K562 (cell line): ENCODE measurements at regions not wholly inside any gene's neighbourhood (a gene's known extent, or its start where the extent isn't known, plus 50 kb on each side); places are given as distances from the start of the nearest gene placed in this dataset.

Source experiments
- ATAC-seq: fragments of 200-7000 bp; cut with Tn5 transposase; 3 replicates; pipeline ENCODE4 v1.9.1; 2020; ENCODE audit warnings: moderate library complexity
- BruUV-seq: library from RNA; stranded (reverse); fragments of 400-500 nt; replicated peaks from 2 replicates; lab custom pipeline; 2021; lab: Mats Ljungman, UMichigan
- CTCF ChIA-PET: fragments of 300-600 bp; formaldehyde crosslinking; extraction: SDS; loops from one replicate; lab custom pipeline; 2021; ENCODE audit warnings: low intra/inter-chr PET ratio; lab: Yijun Ruan, JAX
- POLR2A ChIA-PET: fragments of 300-600, 350-650 bp; sonication (Branson Sonifier 250); formaldehyde crosslinking; extraction: SDS; loops from one replicate; lab custom pipeline; 2021; ENCODE audit warnings: antibody characterized with exemption, inconsistent platforms; lab: Yijun Ruan, JAX
- DNase-seq, 4 experiments: peaks; one replicate each; pipeline versions ENCODE4 v3.0.0 to v3.0.0-alpha.2; 2011 to 2018; ENCODE audit warnings: low spot score in 3 of 4, mixed read lengths in 3 of 4; ENCODE audit errors: extremely low read depth in 1 of 4
- FAIRE-seq: peaks from 2 replicates; lab custom pipeline; 2011; peaks lifted over from hg19 to GRCh38; lab: Jason Lieb, UNC
- H2AFZ ChIP-seq: 2 replicates; pipeline ENCODE4 v1.6.0; 2011; ENCODE audit warnings: low read depth, low read length, control low read depth, inconsistent platforms
- H3K27ac ChIP-seq: fragments of 200-600 bp; 3 replicates; pipeline ENCODE4 v1.8.0; 2011; ENCODE audit warnings: low read depth, mild to moderate bottlenecking, control low read depth, inconsistent platforms, low read length, moderate library complexity, mixed read lengths; ENCODE audit errors: extremely low read depth
- H3K27me3 ChIP-seq, 2 experiments: fragments of 300-600 bp in 1 of 2; 2 replicates in 1 of 2; 3 replicates in 1 of 2; pipeline versions ENCODE4 v1.6.0 to v1.8.0; 2011; ENCODE audit warnings: inconsistent platforms in 2 of 2, low read length in 2 of 2, mild to moderate bottlenecking in 1 of 2, mixed read lengths in 1 of 2, moderate library complexity in 1 of 2; ENCODE audit not compliant: control insufficient read depth in 2 of 2, insufficient read depth in 2 of 2
- H3K36me3 ChIP-seq: fragments of 300-600 bp; 3 replicates; pipeline ENCODE4 v1.8.0; 2011; ENCODE audit warnings: mild to moderate bottlenecking, low read length, inconsistent platforms; ENCODE audit not compliant: control insufficient read depth, insufficient read depth
- H3K4me1 ChIP-seq, 2 experiments: fragments of 200-600 bp in 1 of 2; replicated peaks in 1 of 2; 2 replicates in 1 of 2; 3 replicates in 1 of 2; pipeline versions ENCODE4 v1.5.1 to v1.8.0; 2011; ENCODE audit warnings: inconsistent platforms in 2 of 2, low read length in 2 of 2, mild to moderate bottlenecking in 1 of 2, mixed read lengths in 1 of 2, moderate library complexity in 1 of 2; ENCODE audit not compliant: control insufficient read depth in 2 of 2, insufficient read depth in 2 of 2
- H3K4me2 ChIP-seq: 2 replicates; pipeline ENCODE4 v1.6.1; 2011; ENCODE audit warnings: low read length, control low read depth, inconsistent platforms, mixed read lengths; ENCODE audit not compliant: insufficient read depth
- H3K4me3 ChIP-seq: fragments of 200-600 bp; sonication (generic), shearing (Covaris generic); 2 replicates; pipeline ENCODE4 v1.5.1; 2016; ENCODE audit warnings: control low read depth, inconsistent platforms
- H3K79me2 ChIP-seq: fragments of 200-600 bp; 3 replicates; pipeline ENCODE4 v1.8.0; 2011; ENCODE audit warnings: low read length, inconsistent platforms; ENCODE audit not compliant: control insufficient read depth, insufficient read depth
- H3K9ac ChIP-seq, 2 experiments: 2 replicates each; pipeline versions ENCODE4 v1.6.0 to v1.6.1; 2011; ENCODE audit warnings: low read depth in 2 of 2, low read length in 2 of 2, control low read depth in 1 of 2, inconsistent platforms in 1 of 2, mild to moderate bottlenecking in 1 of 2, mixed read lengths in 1 of 2; ENCODE audit not compliant: insufficient read depth in 1 of 2
- H3K9me1 ChIP-seq: one replicate; pipeline ENCODE4 v1.6.0; 2011; ENCODE audit warnings: inconsistent platforms, mild to moderate bottlenecking, low read length, moderate library complexity; ENCODE audit not compliant: control insufficient read depth, insufficient read depth
- H3K9me3 ChIP-seq: replicated peaks from 2 replicates; pipeline ENCODE4 v1.5.1; 2011; ENCODE audit warnings: low read depth, low read length, inconsistent platforms; ENCODE audit not compliant: control insufficient read depth, insufficient read depth
- H4K20me1 ChIP-seq: replicated peaks from 2 replicates; pipeline ENCODE4 v1.6.1; 2011; ENCODE audit warnings: low read length, inconsistent platforms, mixed read lengths; ENCODE audit not compliant: control insufficient read depth, insufficient read depth
- EHMT2 ChIP-seq: fragments of 450-650 bp; IDR thresholded peaks from 2 replicates; pipeline ENCODE4 v1.6.1; 2018; ENCODE audit warnings: antibody characterized with exemption
- ILF3 ChIP-seq: fragments of 450-650 bp; IDR thresholded peaks from 2 replicates; pipeline ENCODE4 v1.6.1; 2018; ENCODE audit warnings: antibody characterized with exemption, mild to moderate bottlenecking, moderate library complexity, borderline replicate concordance
- JUNB ChIP-seq: fragments of 450-650 bp; formaldehyde crosslinking; conservative IDR thresholded peaks from 2 replicates; pipeline ENCODE4 v1.4.0; 2020; ENCODE audit warnings: mild to moderate bottlenecking
- NFYB ChIP-seq: IDR thresholded peaks from 2 replicates; pipeline ENCODE4 v1.6.1; 2011; ENCODE audit warnings: mild to moderate bottlenecking, moderate library complexity; ENCODE audit not compliant: insufficient read length; ENCODE audit errors: extremely low read depth
- TRIM28 ChIP-seq: fragments of 450-650 bp; IDR thresholded peaks from 2 replicates; pipeline ENCODE4 v1.6.1; 2017
- in situ Hi-C: fragments of 300-500 bp; cut with MboI; formaldehyde crosslinking; loops from 4 replicates; pipeline ENCODE4 v1.15.0; 2018; ENCODE audit warnings: inconsistent platforms, mixed read lengths
- intact Hi-C: fragments of 100-400 bp; cut with micrococcal nuclease; formaldehyde crosslinking; loops from 2 replicates; pipeline ENCODE4 v1.14.2; 2022
- TF ChIP-seq, protein P1 (sequence below): sonication (generic); formaldehyde crosslinking; IDR thresholded peaks from 2 replicates; pipeline ENCODE4 v1.8.1; 2023; ENCODE audit warnings: missing genetic modification reagents, mild to moderate bottlenecking, borderline replicate concordance
- TF ChIP-seq, protein P2 (sequence below): fragments of 200-800 bp; sonication (Bioruptor generic); IDR thresholded peaks from 2 replicates; pipeline ENCODE4 v1.6.1; 2017; ENCODE audit warnings: missing genetic modification characterization, missing compliant biosample characterization

DNA sequence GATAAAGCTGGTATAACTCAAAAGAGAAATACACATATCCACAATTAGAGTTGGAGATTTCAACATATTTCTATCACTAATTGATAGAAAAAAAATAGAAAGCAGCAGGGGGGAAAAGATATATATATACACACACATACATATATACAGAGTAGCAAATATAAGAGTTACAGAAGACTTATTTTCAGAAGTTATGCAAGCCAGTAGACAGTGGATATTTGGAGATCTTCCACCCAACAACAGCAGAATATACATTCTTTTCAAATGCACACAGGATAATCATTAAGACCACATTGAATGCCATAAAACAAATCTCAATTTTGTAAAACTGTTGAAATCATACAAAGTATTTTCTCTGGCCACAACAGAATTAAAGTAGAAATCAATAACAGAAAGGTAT is 192.8 kb downstream of the LACC1 start:
- no TSS peak for BruUV-seq

More for the DNA sequence above, 192.8 kb downstream of the LACC1 start:
- ChIA-PET CTCF (no interaction called here), POLR2A (no interaction called here)
- no peaks in the 10 kb centered on the region for H3K9me1 ChIP-seq
- intact Hi-C loops (no loop called here), in situ Hi-C loops (no loop called here)
- H3K79me2 ChIP-seq, result no peaks in the 10 kb centered on the region
- H3K36me3 ChIP-seq, result no peaks in the 10 kb centered on the region
- no peaks in the 10 kb centered on the region for H3K4me1 ChIP-seq
- DNase-seq, result no peak
- H3K9me3 ChIP-seq, result no peaks in the 10 kb centered on the region
- no peak overlapping the region for H3K9ac ChIP-seq
- H3K27me3 ChIP-seq, result no peaks in the 10 kb centered on the region
- H3K4me3 ChIP-seq, result no peak overlapping the region
- H3K27ac ChIP-seq, result no peak overlapping the region
- H2AFZ ChIP-seq, result no peak overlapping the region
- no peak for ATAC-seq
- no peaks in the 10 kb centered on the region for H4K20me1 ChIP-seq
- TF ChIP-seq ILF3, result no peak
- TF ChIP-seq NFYB, result no peak
- 0 out of 2 replicates have a peak, but pooled peaks have one; percentile 31 for TF ChIP-seq EHMT2
- TF ChIP-seq, protein P1, sequence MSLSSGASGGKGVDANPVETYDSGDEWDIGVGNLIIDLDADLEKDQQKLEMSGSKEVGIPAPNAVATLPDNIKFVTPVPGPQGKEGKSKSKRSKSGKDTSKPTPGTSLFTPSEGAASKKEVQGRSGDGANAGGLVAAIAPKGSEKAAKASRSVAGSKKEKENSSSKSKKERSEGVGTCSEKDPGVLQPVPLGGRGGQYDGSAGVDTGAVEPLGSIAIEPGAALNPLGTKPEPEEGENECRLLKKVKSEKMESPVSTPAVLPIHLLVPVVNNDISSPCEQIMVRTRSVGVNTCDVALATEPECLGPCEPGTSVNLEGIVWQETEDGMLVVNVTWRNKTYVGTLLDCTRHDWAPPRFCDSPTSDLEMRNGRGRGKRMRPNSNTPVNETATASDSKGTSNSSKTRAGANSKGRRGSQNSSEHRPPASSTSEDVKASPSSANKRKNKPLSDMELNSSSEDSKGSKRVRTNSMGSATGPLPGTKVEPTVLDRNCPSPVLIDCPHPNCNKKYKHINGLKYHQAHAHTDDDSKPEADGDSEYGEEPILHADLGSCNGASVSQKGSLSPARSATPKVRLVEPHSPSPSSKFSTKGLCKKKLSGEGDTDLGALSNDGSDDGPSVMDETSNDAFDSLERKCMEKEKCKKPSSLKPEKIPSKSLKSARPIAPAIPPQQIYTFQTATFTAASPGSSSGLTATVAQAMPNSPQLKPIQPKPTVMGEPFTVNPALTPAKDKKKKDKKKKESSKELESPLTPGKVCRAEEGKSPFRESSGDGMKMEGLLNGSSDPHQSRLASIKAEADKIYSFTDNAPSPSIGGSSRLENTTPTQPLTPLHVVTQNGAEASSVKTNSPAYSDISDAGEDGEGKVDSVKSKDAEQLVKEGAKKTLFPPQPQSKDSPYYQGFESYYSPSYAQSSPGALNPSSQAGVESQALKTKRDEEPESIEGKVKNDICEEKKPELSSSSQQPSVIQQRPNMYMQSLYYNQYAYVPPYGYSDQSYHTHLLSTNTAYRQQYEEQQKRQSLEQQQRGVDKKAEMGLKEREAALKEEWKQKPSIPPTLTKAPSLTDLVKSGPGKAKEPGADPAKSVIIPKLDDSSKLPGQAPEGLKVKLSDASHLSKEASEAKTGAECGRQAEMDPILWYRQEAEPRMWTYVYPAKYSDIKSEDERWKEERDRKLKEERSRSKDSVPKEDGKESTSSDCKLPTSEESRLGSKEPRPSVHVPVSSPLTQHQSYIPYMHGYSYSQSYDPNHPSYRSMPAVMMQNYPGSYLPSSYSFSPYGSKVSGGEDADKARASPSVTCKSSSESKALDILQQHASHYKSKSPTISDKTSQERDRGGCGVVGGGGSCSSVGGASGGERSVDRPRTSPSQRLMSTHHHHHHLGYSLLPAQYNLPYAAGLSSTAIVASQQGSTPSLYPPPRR, result no peak
- TF ChIP-seq, protein P2, sequence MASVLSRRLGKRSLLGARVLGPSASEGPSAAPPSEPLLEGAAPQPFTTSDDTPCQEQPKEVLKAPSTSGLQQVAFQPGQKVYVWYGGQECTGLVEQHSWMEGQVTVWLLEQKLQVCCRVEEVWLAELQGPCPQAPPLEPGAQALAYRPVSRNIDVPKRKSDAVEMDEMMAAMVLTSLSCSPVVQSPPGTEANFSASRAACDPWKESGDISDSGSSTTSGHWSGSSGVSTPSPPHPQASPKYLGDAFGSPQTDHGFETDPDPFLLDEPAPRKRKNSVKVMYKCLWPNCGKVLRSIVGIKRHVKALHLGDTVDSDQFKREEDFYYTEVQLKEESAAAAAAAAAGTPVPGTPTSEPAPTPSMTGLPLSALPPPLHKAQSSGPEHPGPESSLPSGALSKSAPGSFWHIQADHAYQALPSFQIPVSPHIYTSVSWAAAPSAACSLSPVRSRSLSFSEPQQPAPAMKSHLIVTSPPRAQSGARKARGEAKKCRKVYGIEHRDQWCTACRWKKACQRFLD (CRISPR knock-in tag), result no peak
- TF ChIP-seq TRIM28, result peak; percentile 59; the same call in 1 of the 2 replicates
- TF ChIP-seq JUNB (CRISPR knock-in tag), result no peak
- no peak for FAIRE-seq
- H3K4me2 ChIP-seq, result no peak overlapping the region
